ENCODE measurements at regions not wholly inside any gene's neighbourhood (a gene's known extent, or its start where the extent isn't known, plus 50 kb on each side); places are given as distances from the start of the nearest gene placed in this dataset.

GRCh38 chr17:52674686-52675085, 516.2 kb upstream of the CA10 start:
- Histone ChIP-seq H3K36me3 (no peaks in the 10 kb centered on the region), H3K9me3 (peaks cover 0 to 24% of the 10 kb centered on the region in 2 donors), H3K27me3 (no peaks in the 10 kb centered on the region), H3K4me3 (no peak overlapping the region), H3K27ac (no peak overlapping the region), H3K4me1 (no peaks in the 10 kb centered on the region)
- ATAC-seq (no peak), DNase-seq (no peak)
- intact Hi-C loops (cut with DNase I), result loop anchor here in 1 of 2 donors (10.0 kb wide), 1 partner anchor 60 kb away; no protein-coding TSS in a partner anchor
- TF ChIP-seq, protein P1, sequence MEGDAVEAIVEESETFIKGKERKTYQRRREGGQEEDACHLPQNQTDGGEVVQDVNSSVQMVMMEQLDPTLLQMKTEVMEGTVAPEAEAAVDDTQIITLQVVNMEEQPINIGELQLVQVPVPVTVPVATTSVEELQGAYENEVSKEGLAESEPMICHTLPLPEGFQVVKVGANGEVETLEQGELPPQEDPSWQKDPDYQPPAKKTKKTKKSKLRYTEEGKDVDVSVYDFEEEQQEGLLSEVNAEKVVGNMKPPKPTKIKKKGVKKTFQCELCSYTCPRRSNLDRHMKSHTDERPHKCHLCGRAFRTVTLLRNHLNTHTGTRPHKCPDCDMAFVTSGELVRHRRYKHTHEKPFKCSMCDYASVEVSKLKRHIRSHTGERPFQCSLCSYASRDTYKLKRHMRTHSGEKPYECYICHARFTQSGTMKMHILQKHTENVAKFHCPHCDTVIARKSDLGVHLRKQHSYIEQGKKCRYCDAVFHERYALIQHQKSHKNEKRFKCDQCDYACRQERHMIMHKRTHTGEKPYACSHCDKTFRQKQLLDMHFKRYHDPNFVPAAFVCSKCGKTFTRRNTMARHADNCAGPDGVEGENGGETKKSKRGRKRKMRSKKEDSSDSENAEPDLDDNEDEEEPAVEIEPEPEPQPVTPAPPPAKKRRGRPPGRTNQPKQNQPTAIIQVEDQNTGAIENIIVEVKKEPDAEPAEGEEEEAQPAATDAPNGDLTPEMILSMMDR (IDR thresholded peaks at IDR 0.05), result no peak

DNA sequence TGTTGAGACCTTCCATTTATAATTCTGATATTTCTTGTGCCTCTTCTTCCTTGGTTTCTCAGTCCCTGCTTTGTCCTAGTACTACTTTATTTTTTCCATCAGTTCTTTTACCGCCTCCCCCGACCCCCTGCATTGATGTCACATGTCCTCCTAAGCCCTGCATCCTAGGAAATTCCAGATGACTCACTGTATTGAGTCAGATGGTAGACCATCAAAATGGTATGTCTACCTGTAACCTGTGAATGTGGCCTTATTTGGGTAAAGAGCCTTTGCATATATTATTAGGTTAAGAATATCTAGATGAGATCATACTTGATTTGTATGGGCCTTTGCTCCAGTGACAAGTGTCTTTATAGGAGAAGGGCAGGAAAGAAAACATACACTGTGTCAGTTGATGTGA, 515.3 kb upstream of the CA10 start:
- no peaks in the 10 kb centered on the region for H3K36me3 ChIP-seq
- intact Hi-C loops (cut with DNase I), result loop anchor here in 1 of 2 donors (10.0 kb wide), 1 partner anchor 61 kb away; no protein-coding TSS in a partner anchor
- DNase-seq (no peak), ATAC-seq (no peak)
- peaks cover 0 to 16% of the 10 kb centered on the region in 2 donors for H3K9me3 ChIP-seq
- no peak overlapping the region for H3K27ac ChIP-seq
- H3K4me3 ChIP-seq, result no peak overlapping the region
- TF ChIP-seq, protein P1 (IDR thresholded peaks at IDR 0.05), result no peak
- no peaks in the 10 kb centered on the region for H3K27me3 ChIP-seq
- H3K4me1 ChIP-seq, result no peaks in the 10 kb centered on the region

GRCh38 chr17:52666264-52666663, 507.8 kb upstream of the CA10 start:
- Histone ChIP-seq H3K4me1 (no peaks in the 10 kb centered on the region), H3K27ac (no peak overlapping the region), H3K27me3 (no peaks in the 10 kb centered on the region), H3K4me3 (no peak overlapping the region), H3K36me3 (no peaks in the 10 kb centered on the region), H3K9me3 (peaks cover 0 to 10% of the 10 kb centered on the region in 2 donors)
- TF ChIP-seq, protein P1 (IDR thresholded peaks at IDR 0.05), result no peak
- intact Hi-C loops (cut with DNase I), result no loop called here
- ATAC-seq, result no peak
- no peak for DNase-seq

- no peak for ATAC-seq
- no peaks in the 10 kb centered on the region for H3K4me1 ChIP-seq
- no peak for DNase-seq
- H3K9me3 ChIP-seq, result no peaks in the 10 kb centered on the region
- H3K27me3 ChIP-seq, result no peaks in the 10 kb centered on the region
- no peaks in the 10 kb centered on the region for H3K36me3 ChIP-seq
- TF ChIP-seq, protein P1 (IDR thresholded peaks at IDR 0.05), result no peak
- intact Hi-C loops (cut with DNase I), result no loop called here
- no peak overlapping the region for H3K4me3 ChIP-seq
- H3K27ac ChIP-seq, result no peak overlapping the region
Observed at GRCh38 chr17:52660692-52661091, 502.2 kb upstream of the CA10 start.

DNA sequence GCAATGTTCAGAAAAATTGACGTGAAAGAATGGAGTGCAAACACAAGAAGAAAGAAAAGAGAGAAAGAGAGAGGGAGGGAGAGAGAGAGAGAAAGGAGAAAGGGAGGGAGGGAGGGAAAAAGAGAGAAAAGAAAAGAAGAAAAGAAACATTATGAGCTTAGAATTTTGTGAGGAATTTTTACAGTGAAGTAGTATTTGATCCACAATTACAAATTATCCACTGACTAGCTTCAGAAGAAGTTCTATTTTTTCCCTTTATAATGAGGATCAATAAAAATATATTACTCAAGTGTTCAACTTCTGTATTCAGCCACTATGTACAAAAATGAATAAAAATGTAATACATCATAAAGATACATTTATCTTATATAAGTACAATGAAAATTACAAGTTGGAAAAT, 494.5 kb upstream of the CA10 start:
- H3K27me3 ChIP-seq, result no peaks in the 10 kb centered on the region
- H3K4me3 ChIP-seq, result no peak overlapping the region
- TF ChIP-seq, protein P1 (IDR thresholded peaks at IDR 0.05), result no peak
- DNase-seq (no peak), ATAC-seq (no peak)
- H3K4me1 ChIP-seq, result no peaks in the 10 kb centered on the region
- no peaks in the 10 kb centered on the region for H3K9me3 ChIP-seq
- intact Hi-C loops (cut with DNase I), result no loop called here
- no peak overlapping the region for H3K27ac ChIP-seq
- no peaks in the 10 kb centered on the region for H3K36me3 ChIP-seq

Measured in left lung (tissue), 4 donors.